Activated T-helper 1 cell treated with anti-CD3 and anti-CD28 coated beads, Interleukin-2, amount 50 U/mL, for 16 hours (primary cell): ENCODE measurements at regions not wholly inside any gene's neighbourhood (a gene's known extent, or its start where the extent isn't known, plus 50 kb on each side); places are given as distances from the start of the nearest gene placed in this dataset.
"Not testable (repeated sequence)": the region's sequence is repeated elsewhere in the genome, so short reads cannot be mapped to it uniquely, and the experiment has no call there.

Experiments
- DNase-seq, 2 donors: peaks; one replicate each; pipeline ENCODE4 v3.0.0-alpha.2; 2020; ENCODE audit warnings: low read depth in 1 of 2, low spot score in 1 of 2

- no peak for DNase-seq
Measured at GRCh38 chr2:35184471-35184870, 1171.1 kb upstream of the CRIM1 start.

GRCh38 chr2:35176726-35177125 lies 1178.9 kb upstream of the CRIM1 start:
- DNase-seq = not testable (repeated sequence)

GRCh38 chr2:35174845-35175244 lies 1180.7 kb upstream of the CRIM1 start:
- no peak for DNase-seq

GRCh38 chr2:35172687-35173086 lies 1182.9 kb upstream of the CRIM1 start:
- DNase-seq = no peak

GRCh38 chr2:35168351-35168750 lies 1187.2 kb upstream of the CRIM1 start:
- DNase-seq = no peak

- DNase-seq = no peak
Measured at GRCh38 chr2:35163948-35164347, 1191.6 kb upstream of the CRIM1 start.

GRCh38 chr2:35160871-35161270 lies 1194.7 kb upstream of the CRIM1 start:
- DNase-seq = no peak

- no peak for DNase-seq
Measured at GRCh38 chr2:35125871-35126270, 1229.7 kb upstream of the CRIM1 start.

- no peak for DNase-seq
Measured at GRCh38 chr2:35125278-35125677, 1230.3 kb upstream of the CRIM1 start.

- no peak for DNase-seq
Measured at GRCh38 chr2:35116151-35116550, 1239.4 kb upstream of the CRIM1 start.

GRCh38 chr2:35114765-35115164 lies 1240.8 kb upstream of the CRIM1 start:
- no peak for DNase-seq

- DNase-seq = not testable (repeated sequence)
Measured at GRCh38 chr2:35112367-35112766, 1243.2 kb upstream of the CRIM1 start.

- no peak for DNase-seq
Measured at GRCh38 chr2:35104309-35104708, 1251.3 kb upstream of the CRIM1 start.

- DNase-seq = no peak
Measured at GRCh38 chr2:35099342-35099741, 1256.2 kb upstream of the CRIM1 start.

- no peak for DNase-seq
Measured at GRCh38 chr2:35082072-35082471, 1273.5 kb upstream of the CRIM1 start.

GRCh38 chr2:35081622-35082015 lies 1274.0 kb upstream of the CRIM1 start:
- DNase-seq = no peak

- DNase-seq = no peak
Measured at GRCh38 chr2:35081001-35081621, 1274.5 kb upstream of the CRIM1 start.

- no peak for DNase-seq
Measured at GRCh38 chr2:35080231-35080910, 1275.2 kb upstream of the CRIM1 start.

GRCh38 chr2:35067420-35067819 lies 1288.2 kb upstream of the CRIM1 start:
- DNase-seq = no peak

GRCh38 chr2:35063836-35064235 lies 1291.7 kb upstream of the CRIM1 start:
- DNase-seq = no peak

GRCh38 chr2:35035883-35036282 lies 1319.7 kb upstream of the CRIM1 start:
- DNase-seq = no peak

GRCh38 chr2:35033748-35034147 lies 1321.8 kb upstream of the CRIM1 start:
- no peak for DNase-seq

- no peak for DNase-seq
Measured at GRCh38 chr2:35023545-35023944, 1332.0 kb upstream of the CRIM1 start.
